ENCODE measurements at regions not wholly inside any gene's neighbourhood (a gene's known extent, or its start where the extent isn't known, plus 50 kb on each side); places are given as distances from the start of the nearest gene placed in this dataset.

DNA sequence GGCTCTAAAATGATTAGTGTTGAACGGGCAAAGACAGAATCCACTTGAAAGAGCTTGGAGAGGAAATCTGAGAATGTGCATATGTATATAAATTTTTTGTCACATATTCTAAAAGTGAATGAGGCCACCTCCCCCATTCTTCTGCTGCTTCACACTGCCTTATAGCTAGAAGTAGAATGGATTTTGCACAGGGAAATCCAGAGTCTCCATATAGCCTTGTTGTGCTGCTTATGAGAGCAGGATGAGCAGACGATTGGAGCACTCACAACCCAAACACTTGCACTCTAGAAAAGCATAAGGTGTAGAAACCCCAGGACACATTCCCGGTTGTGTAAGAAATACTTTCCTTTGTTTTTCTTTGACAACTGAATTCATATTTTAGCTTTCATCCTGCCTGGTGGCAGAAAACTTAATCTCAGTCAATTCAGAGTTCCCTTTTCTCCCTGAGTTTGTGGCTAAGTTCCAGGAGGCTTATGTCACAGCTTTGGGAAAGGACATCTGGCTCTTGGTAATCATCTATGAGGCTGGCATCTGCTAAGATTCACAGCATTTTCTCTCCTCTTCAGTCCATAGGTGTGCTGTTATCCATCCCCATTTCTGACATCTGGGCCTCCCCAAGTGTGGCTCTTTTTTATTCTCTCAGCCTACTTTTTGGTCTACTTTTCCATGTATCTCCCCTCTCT is 188.4 kb upstream of the PFN2 start:
- Histone ChIP-seq H3K9me3 (ENCODE audit: insufficient read depth, low read length) (no peaks in the 10 kb centered on the region), H3K4me2 (ENCODE audit: low read depth, low read length, poor library complexity, severe bottlenecking) (no peak overlapping the region), H3K4me3 (ENCODE audit: insufficient read depth, low read length, poor library complexity, severe bottlenecking) (no peak overlapping the region), H3K9ac (ENCODE audit: low read length) (no peak overlapping the region), H4K20me1 (ENCODE audit: low read depth, low read length) (no peaks in the 10 kb centered on the region), H3F3A (ENCODE audit: insufficient read depth) (no peaks in the 10 kb centered on the region), H3K27me3 (ENCODE audit: low read length) (no peaks in the 10 kb centered on the region), H2AFZ (ENCODE audit: low read depth, low read length, severe bottlenecking) (no peak overlapping the region), H3K79me2 (ENCODE audit: insufficient read depth, low read length) (no peaks in the 10 kb centered on the region), H3K36me3 (ENCODE audit: low read length) (no peaks in the 10 kb centered on the region), H3K9me2 (replicated peaks; ENCODE audit: insufficient read depth, low read length) (no peaks in the 10 kb centered on the region), H3K27ac (ENCODE audit: low read depth, low read length) (no peak overlapping the region)
- TF ChIP-seq EZH2phosphoT487 (conservative IDR thresholded peaks at IDR 0.05; ENCODE audit: low read length), result no peak

DNA sequence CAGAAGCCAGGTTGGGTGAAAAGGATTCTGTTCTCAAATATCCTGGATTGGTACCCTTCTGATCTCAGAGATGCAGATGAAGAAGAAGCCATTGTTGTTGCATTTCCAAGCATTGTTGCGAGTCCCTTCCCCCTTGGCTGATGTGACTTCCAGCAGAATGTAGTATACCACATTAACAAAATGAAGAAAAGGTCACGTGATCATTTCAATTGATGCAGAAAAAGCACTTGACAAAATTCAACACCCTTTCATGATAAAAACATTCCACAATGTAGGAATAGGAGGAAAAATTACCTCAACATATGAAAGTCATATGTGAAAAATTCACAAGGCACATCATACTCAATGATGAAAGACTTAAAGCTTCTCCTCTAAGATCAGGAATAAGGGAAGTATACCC is 181.9 kb upstream of the PFN2 start:
- Histone ChIP-seq H3K4me3 (ENCODE audit: insufficient read depth, low read length, poor library complexity, severe bottlenecking) (no peak overlapping the region), H2AFZ (ENCODE audit: low read depth, low read length, severe bottlenecking) (no peak overlapping the region), H3K4me2 (ENCODE audit: low read depth, low read length, poor library complexity, severe bottlenecking) (no peak overlapping the region), H3F3A (ENCODE audit: insufficient read depth) (no peaks in the 10 kb centered on the region), H3K9ac (ENCODE audit: low read length) (no peak overlapping the region), H3K9me2 (replicated peaks; ENCODE audit: insufficient read depth, low read length) (no peaks in the 10 kb centered on the region), H3K27ac (ENCODE audit: low read depth, low read length) (no peak overlapping the region), H3K27me3 (ENCODE audit: low read length) (no peaks in the 10 kb centered on the region), H4K20me1 (ENCODE audit: low read depth, low read length) (no peaks in the 10 kb centered on the region), H3K9me3 (ENCODE audit: insufficient read depth, low read length) (no peaks in the 10 kb centered on the region), H3K79me2 (ENCODE audit: insufficient read depth, low read length) (no peaks in the 10 kb centered on the region), H3K36me3 (ENCODE audit: low read length) (no peaks in the 10 kb centered on the region)
- TF ChIP-seq, protein P1, sequence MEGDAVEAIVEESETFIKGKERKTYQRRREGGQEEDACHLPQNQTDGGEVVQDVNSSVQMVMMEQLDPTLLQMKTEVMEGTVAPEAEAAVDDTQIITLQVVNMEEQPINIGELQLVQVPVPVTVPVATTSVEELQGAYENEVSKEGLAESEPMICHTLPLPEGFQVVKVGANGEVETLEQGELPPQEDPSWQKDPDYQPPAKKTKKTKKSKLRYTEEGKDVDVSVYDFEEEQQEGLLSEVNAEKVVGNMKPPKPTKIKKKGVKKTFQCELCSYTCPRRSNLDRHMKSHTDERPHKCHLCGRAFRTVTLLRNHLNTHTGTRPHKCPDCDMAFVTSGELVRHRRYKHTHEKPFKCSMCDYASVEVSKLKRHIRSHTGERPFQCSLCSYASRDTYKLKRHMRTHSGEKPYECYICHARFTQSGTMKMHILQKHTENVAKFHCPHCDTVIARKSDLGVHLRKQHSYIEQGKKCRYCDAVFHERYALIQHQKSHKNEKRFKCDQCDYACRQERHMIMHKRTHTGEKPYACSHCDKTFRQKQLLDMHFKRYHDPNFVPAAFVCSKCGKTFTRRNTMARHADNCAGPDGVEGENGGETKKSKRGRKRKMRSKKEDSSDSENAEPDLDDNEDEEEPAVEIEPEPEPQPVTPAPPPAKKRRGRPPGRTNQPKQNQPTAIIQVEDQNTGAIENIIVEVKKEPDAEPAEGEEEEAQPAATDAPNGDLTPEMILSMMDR (IDR thresholded peaks at IDR 0.05; ENCODE audit: insufficient read depth, low read length, poor library complexity, severe bottlenecking), result no peak
- no peak for TF ChIP-seq EZH2phosphoT487 (conservative IDR thresholded peaks at IDR 0.05; ENCODE audit: low read length)

DNA sequence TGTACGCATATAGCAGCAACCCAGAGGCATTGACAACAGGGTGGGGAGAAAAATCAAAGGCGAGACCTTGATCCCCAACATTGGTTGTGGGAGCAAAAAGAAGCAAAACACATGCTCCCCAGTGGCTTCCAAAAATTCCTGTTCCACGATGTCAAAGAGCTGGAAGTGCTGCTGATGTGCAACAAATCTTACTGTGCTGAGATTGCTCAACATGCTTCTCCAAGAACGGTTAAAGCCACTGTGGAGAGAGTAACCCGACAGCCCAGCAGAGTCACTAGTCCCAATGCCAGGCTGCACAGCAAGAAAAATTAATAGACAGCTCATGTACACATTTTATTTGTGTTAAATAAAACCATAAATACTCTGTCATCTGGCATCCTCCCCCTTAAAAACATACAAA is 179.9 kb upstream of the PFN2 start:
- Histone ChIP-seq H2AFZ (ENCODE audit: low read depth, low read length, severe bottlenecking) (no peak overlapping the region), H3K4me3 (ENCODE audit: insufficient read depth, low read length, poor library complexity, severe bottlenecking) (no peak overlapping the region), H3K27ac (ENCODE audit: low read depth, low read length) (no peak overlapping the region), H3K79me2 (ENCODE audit: insufficient read depth, low read length) (no peaks in the 10 kb centered on the region), H3K4me2 (ENCODE audit: low read depth, low read length, poor library complexity, severe bottlenecking) (no peak overlapping the region), H3K36me3 (ENCODE audit: low read length) (no peaks in the 10 kb centered on the region), H3F3A (ENCODE audit: insufficient read depth) (no peaks in the 10 kb centered on the region), H4K20me1 (ENCODE audit: low read depth, low read length) (no peaks in the 10 kb centered on the region), H3K9me3 (ENCODE audit: insufficient read depth, low read length) (no peaks in the 10 kb centered on the region), H3K27me3 (ENCODE audit: low read length) (no peaks in the 10 kb centered on the region), H3K9ac (ENCODE audit: low read length) (no peak overlapping the region), H3K9me2 (replicated peaks; ENCODE audit: insufficient read depth, low read length) (no peaks in the 10 kb centered on the region)
- no peak for TF ChIP-seq EZH2phosphoT487 (conservative IDR thresholded peaks at IDR 0.05; ENCODE audit: low read length)
- TF ChIP-seq, protein P1 (IDR thresholded peaks at IDR 0.05; ENCODE audit: insufficient read depth, low read length, poor library complexity, severe bottlenecking), result no peak

DNA sequence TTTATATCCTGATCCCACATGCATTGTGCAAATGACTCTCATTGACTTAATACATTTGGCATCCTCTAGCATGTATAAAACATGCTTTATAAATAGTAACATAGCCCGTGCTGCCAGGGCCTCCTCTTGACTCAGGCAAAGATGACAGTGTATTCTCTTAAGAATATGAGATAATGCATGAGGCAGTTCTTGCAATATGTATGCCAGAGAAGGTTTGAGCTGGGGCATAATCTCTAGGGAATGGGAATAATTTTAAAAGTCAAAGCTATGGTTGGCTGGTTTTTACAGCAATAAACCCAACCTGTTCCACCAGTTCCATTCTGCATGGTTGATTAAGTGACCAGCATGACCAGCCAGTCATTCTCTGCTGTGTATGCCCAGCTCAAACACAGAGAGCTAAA is 179.0 kb upstream of the PFN2 start:
- H4K20me1 ChIP-seq (ENCODE audit: low read depth, low read length), result no peaks in the 10 kb centered on the region
- H3K4me2 ChIP-seq (ENCODE audit: low read depth, low read length, poor library complexity, severe bottlenecking), result no peak overlapping the region
- no peaks in the 10 kb centered on the region for H3K36me3 ChIP-seq (ENCODE audit: low read length)
- TF ChIP-seq, protein P1 (IDR thresholded peaks at IDR 0.05; ENCODE audit: insufficient read depth, low read length, poor library complexity, severe bottlenecking), result no peak
- TF ChIP-seq EZH2phosphoT487 (conservative IDR thresholded peaks at IDR 0.05; ENCODE audit: low read length), result no peak
- H3K27ac ChIP-seq (ENCODE audit: low read depth, low read length), result no peak overlapping the region
- no peaks in the 10 kb centered on the region for H3K27me3 ChIP-seq (ENCODE audit: low read length)
- no peaks in the 10 kb centered on the region for H3F3A ChIP-seq (ENCODE audit: insufficient read depth)
- H3K79me2 ChIP-seq (ENCODE audit: insufficient read depth, low read length), result no peaks in the 10 kb centered on the region
- no peaks in the 10 kb centered on the region for H3K9me2 ChIP-seq (replicated peaks; ENCODE audit: insufficient read depth, low read length)
- H2AFZ ChIP-seq (ENCODE audit: low read depth, low read length, severe bottlenecking), result no peak overlapping the region
- no peak overlapping the region for H3K4me3 ChIP-seq (ENCODE audit: insufficient read depth, low read length, poor library complexity, severe bottlenecking)
- H3K9ac ChIP-seq (ENCODE audit: low read length), result no peak overlapping the region
- H3K9me3 ChIP-seq (ENCODE audit: insufficient read depth, low read length), result no peaks in the 10 kb centered on the region
